IMR-90 (cell line): ENCODE measurements at regions not wholly inside any gene's neighbourhood (a gene's known extent, or its start where the extent isn't known, plus 50 kb on each side); places are given as distances from the start of the nearest gene placed in this dataset.
A peak's percentile ranks its signal among the peaks of the same experiment; 100 is the strongest.

ENCODE experiments used
- ATAC-seq: fragments of 200-7000 bp; cut with Tn5 transposase; 2 replicates; pipeline ENCODE4 v1.9.1; 2020; ENCODE audit warnings: low read depth, mild to moderate bottlenecking, moderate library complexity
- BruUV-seq: library from RNA; stranded (reverse); fragments of 400-500 nt; replicated peaks from 2 replicates; lab custom pipeline; 2021; lab: Mats Ljungman, UMichigan
- CTCF ChIA-PET: fragments of 300-600 bp; formaldehyde crosslinking; extraction: SDS; loops from one replicate; lab custom pipeline; 2021; ENCODE audit warnings: antibody characterized with exemption; lab: Yijun Ruan, JAX
- POLR2A ChIA-PET: fragments of 300-600 bp; sonication (Branson Sonifier 250); formaldehyde crosslinking; loops from one replicate; lab custom pipeline; 2022; ENCODE audit warnings: antibody characterized with exemption; ENCODE audit not compliant: unreplicated experiment; lab: Charles Lee
- DNase-seq: peaks from one replicate; pipeline ENCODE4 v3.0.0; 2013
- H2AFZ ChIP-seq: replicated peaks from 2 replicates; pipeline ENCODE3; 2013; ENCODE audit warnings: low read length, mild to moderate bottlenecking; ENCODE audit not compliant: poor library complexity
- H2AK5ac ChIP-seq: 2 replicates; pipeline ENCODE4 v1.6.1; 2013; ENCODE audit warnings: low read depth, low read length, inconsistent platforms
- H2AK9ac ChIP-seq: replicated peaks from 2 replicates; pipeline ENCODE3; 2013; ENCODE audit warnings: mild to moderate bottlenecking, low read depth, low read length, moderate library complexity; ENCODE audit not compliant: poor library complexity
- H2BK120ac ChIP-seq: 2 replicates; pipeline ENCODE4 v1.6.1; 2013; ENCODE audit warnings: low read depth, low read length, inconsistent platforms
- H2BK15ac ChIP-seq: 3 replicates; pipeline ENCODE4 v1.6.1; 2013; ENCODE audit warnings: low read depth, low read length, inconsistent platforms
- H2BK20ac ChIP-seq: 2 replicates; pipeline ENCODE4 v1.6.1; 2013; ENCODE audit warnings: low read depth, mild to moderate bottlenecking, inconsistent platforms, low read length, moderate library complexity
- H2BK5ac ChIP-seq: 2 replicates; pipeline ENCODE4 v1.6.1; 2013; ENCODE audit warnings: mild to moderate bottlenecking, low read depth, low read length, inconsistent platforms; ENCODE audit not compliant: poor library complexity, severe bottlenecking
- H3K14ac ChIP-seq: replicated peaks from 2 replicates; pipeline ENCODE4 v1.6.1; 2013; ENCODE audit warnings: low read depth, low read length, inconsistent platforms
- H3K18ac ChIP-seq: 2 replicates; pipeline ENCODE4 v1.6.1; 2013; ENCODE audit warnings: low read depth, low read length, control low read depth
- H3K23ac ChIP-seq: 2 replicates; pipeline ENCODE4 v1.6.1; 2013; ENCODE audit warnings: low read depth, low read length, inconsistent platforms
- H3K27ac ChIP-seq: 2 replicates; pipeline ENCODE4 v1.5.1; 2013; ENCODE audit warnings: mild to moderate bottlenecking, control low read depth, low read length; ENCODE audit not compliant: insufficient read depth
- H3K27me3 ChIP-seq: 2 replicates; pipeline ENCODE4 v1.6.1; 2013; ENCODE audit warnings: low read length; ENCODE audit not compliant: control insufficient read depth, insufficient read depth
- H3K36me3 ChIP-seq: 2 replicates; pipeline ENCODE4 v1.6.1; 2013; ENCODE audit warnings: low read length, mixed read lengths; ENCODE audit not compliant: control insufficient read depth, insufficient read depth
- H3K4ac ChIP-seq: 2 replicates; pipeline ENCODE4 v1.6.1; 2013; ENCODE audit warnings: low read depth, low read length, inconsistent platforms
- H3K4me1 ChIP-seq: 2 replicates; pipeline ENCODE4 v1.6.1; 2013; ENCODE audit warnings: low read length, mixed read lengths; ENCODE audit not compliant: control insufficient read depth, insufficient read depth
- H3K4me2 ChIP-seq: 2 replicates; pipeline ENCODE4 v1.6.1; 2013; ENCODE audit warnings: low read depth, mild to moderate bottlenecking, control low read depth, low read length, moderate library complexity
- H3K4me3 ChIP-seq: 2 replicates; pipeline ENCODE4 v1.5.1; 2013; ENCODE audit warnings: low read depth, mild to moderate bottlenecking, control low read depth, low read length, moderate library complexity; ENCODE audit not compliant: insufficient read depth
- H3K56ac ChIP-seq: 2 replicates; pipeline ENCODE4 v1.6.1; 2013; ENCODE audit warnings: low read length, inconsistent platforms; ENCODE audit not compliant: insufficient read depth; ENCODE audit errors: extremely low read depth
- H3K79me1 ChIP-seq, 2 experiments: 2 replicates each; pipeline ENCODE4 v1.6.1; 2013; ENCODE audit warnings: low read length in 2 of 2, inconsistent platforms in 1 of 2, low read depth in 1 of 2
- H3K9ac ChIP-seq: 2 replicates; pipeline ENCODE4 v1.6.1; 2013; ENCODE audit warnings: low read depth, low read length, control low read depth
- H3K9me1 ChIP-seq: 2 replicates; pipeline ENCODE4 v1.6.1; 2013; ENCODE audit warnings: low read length, inconsistent platforms; ENCODE audit not compliant: insufficient read depth
- H3K9me3 ChIP-seq: 2 replicates; pipeline ENCODE4 v1.6.1; 2013; ENCODE audit warnings: low read length; ENCODE audit not compliant: control insufficient read depth, insufficient read depth
- H4K20me1 ChIP-seq: 2 replicates; pipeline ENCODE4 v1.6.1; 2013; ENCODE audit warnings: low read length, inconsistent platforms; ENCODE audit not compliant: insufficient read depth
- H4K5ac ChIP-seq: 2 replicates; pipeline ENCODE4 v1.6.1; 2013; ENCODE audit warnings: mild to moderate bottlenecking, low read depth, low read length, control low read depth
- H4K8ac ChIP-seq, 2 experiments: 2 replicates each; pipeline ENCODE4 v1.6.1; 2013; ENCODE audit warnings: low read depth in 2 of 2, low read length in 2 of 2, control low read depth in 1 of 2, inconsistent platforms in 1 of 2
- H4K91ac ChIP-seq: 2 replicates; pipeline ENCODE4 v1.6.1; 2013; ENCODE audit warnings: low read depth, low read length, inconsistent platforms; ENCODE audit not compliant: insufficient read depth
- CEBPB ChIP-seq: IDR thresholded peaks from 2 replicates; pipeline ENCODE4 v1.6.1; 2012; ENCODE audit warnings: low read depth, low read length, improper control_type of control experiment
- WGBS, 2 experiments: methylation state at CpG; one replicate each; pipeline versions ENCODE4 v1.1.5 to v1.1.7; 2013; ENCODE audit warnings: missing lambda C conversion rate in 2 of 2; ENCODE audit not compliant: insufficient read length in 1 of 2; ENCODE audit errors: extremely low coverage in 2 of 2; 5-methylcytosine and 5-hydroxymethylcytosine counted together
- dilution Hi-C: fragments of 300-500 bp; cut with HindIII; formaldehyde crosslinking; loops from one replicate; pipeline ENCODE4 v1.14.3; 2018; ENCODE audit warnings: low sequenced_read_pairs; ENCODE audit not compliant: unreplicated experiment
- in situ Hi-C: fragments of 300-500 bp; cut with MboI; formaldehyde crosslinking; loops from 3 replicates; pipeline ENCODE4 v1.14.3; 2019; ENCODE audit warnings: low sequenced_read_pairs, inconsistent platforms, mixed read lengths
- intact Hi-C: fragments of 100-400 bp; cut with micrococcal nuclease; formaldehyde crosslinking; loops from 2 replicates; pipeline ENCODE4 v1.10.0; 2022
- TF ChIP-seq, protein P1 (sequence below): fragments of 150-350 bp; IDR thresholded peaks from 2 replicates; pipeline ENCODE4 v1.6.1; 2017; ENCODE audit warnings: mild to moderate bottlenecking, antibody characterized with exemption, low read length, low read depth

DNA sequence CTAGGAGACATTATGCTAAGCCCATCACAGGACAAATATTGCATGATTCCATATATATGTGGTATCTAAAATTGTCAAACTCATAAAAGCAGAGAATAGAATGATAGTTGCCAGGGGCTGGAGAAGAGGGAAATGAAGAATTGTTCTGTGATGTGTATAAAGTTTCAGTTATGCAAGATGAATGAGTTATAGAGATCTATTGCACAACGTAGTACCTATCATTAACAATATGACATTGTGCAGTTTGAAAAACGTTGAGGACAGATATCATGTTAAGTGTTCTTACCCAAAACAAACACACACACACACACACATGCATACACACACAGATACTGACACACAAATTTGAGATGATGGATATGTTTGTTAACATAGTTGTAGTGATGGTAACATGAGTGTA is 871.6 kb upstream of the GOT2 start:
- Histone ChIP-seq H2AFZ (no peak overlapping the region), H3K56ac (no peak overlapping the region), H3K14ac (no peak overlapping the region), H3K9ac (no peak overlapping the region), H2BK120ac (no peak overlapping the region), H3K4ac (no peak overlapping the region), H3K9me3 (no peaks in the 10 kb centered on the region), H3K4me2 (no peak overlapping the region), H2AK9ac (no peak overlapping the region), H4K5ac (no peak overlapping the region), H3K18ac (no peak overlapping the region), H2BK20ac (no peak overlapping the region), H3K27me3 (no peaks in the 10 kb centered on the region), H2BK15ac (no peak overlapping the region), H2BK5ac (no peak overlapping the region), H3K79me1 (no peaks in the 10 kb centered on the region), H4K20me1 (no peaks in the 10 kb centered on the region), H3K27ac (no peak overlapping the region), H2AK5ac (no peak overlapping the region), H3K9me1 (no peaks in the 10 kb centered on the region), H3K4me1 (no peaks in the 10 kb centered on the region), H4K8ac (no peak overlapping the region), H3K23ac (no peak overlapping the region), H3K4me3 (no peak overlapping the region), H3K36me3 (no peaks in the 10 kb centered on the region), H4K91ac (no peak overlapping the region)
- peak; percentile 59 for TF ChIP-seq CEBPB
- TF ChIP-seq, protein P1, sequence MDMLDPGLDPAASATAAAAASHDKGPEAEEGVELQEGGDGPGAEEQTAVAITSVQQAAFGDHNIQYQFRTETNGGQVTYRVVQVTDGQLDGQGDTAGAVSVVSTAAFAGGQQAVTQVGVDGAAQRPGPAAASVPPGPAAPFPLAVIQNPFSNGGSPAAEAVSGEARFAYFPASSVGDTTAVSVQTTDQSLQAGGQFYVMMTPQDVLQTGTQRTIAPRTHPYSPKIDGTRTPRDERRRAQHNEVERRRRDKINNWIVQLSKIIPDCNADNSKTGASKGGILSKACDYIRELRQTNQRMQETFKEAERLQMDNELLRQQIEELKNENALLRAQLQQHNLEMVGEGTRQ = no peak
- no peak for DNase-seq
- BruUV-seq = no TSS peak
- no CpG with 5 or more reads among the region's 2 CpGs for WGBS, 2 experiments
- in situ Hi-C loops (no loop called here), intact Hi-C loops (no loop called here), dilution Hi-C loops (no loop called here)
- ATAC-seq = no peak
- POLR2A ChIA-PET = no interaction called here
- CTCF ChIA-PET = no interaction called here
